Epidermal melanocyte (primary cell): ENCODE measurements at regions not wholly inside any gene's neighbourhood (a gene's known extent, or its start where the extent isn't known, plus 50 kb on each side); places are given as distances from the start of the nearest gene placed in this dataset.
"Not testable (repeated sequence)": the region's sequence is repeated elsewhere in the genome, so short reads cannot be mapped to it uniquely, and the experiment has no call there.

Experiments used
- DNase-seq: peaks from one replicate; pipeline ENCODE4 v3.0.0; 2011; ENCODE audit warnings: low spot score; ENCODE audit not compliant: insufficient read length

GRCh38 chr5:38607396-38607795, 51.0 kb upstream of the LIFR start:
- no peak for DNase-seq

GRCh38 chr5:38607930-38608564, 51.6 kb upstream of the LIFR start:
- no peak for DNase-seq

- DNase-seq, result no peak
These were observed 52.4 kb upstream of the LIFR start for GRCh38 chr5:38608874-38609273.

GRCh38 chr5:38612851-38613250, 56.4 kb upstream of the LIFR start:
- no peak for DNase-seq

- no peak for DNase-seq
These were observed 57.0 kb upstream of the LIFR start for GRCh38 chr5:38613490-38613889.

GRCh38 chr5:38613992-38614836, 57.8 kb upstream of the LIFR start:
- no peak for DNase-seq

GRCh38 chr5:38615042-38615441, 58.6 kb upstream of the LIFR start:
- no peak for DNase-seq

- DNase-seq, result no peak
These were observed 59.6 kb upstream of the LIFR start for GRCh38 chr5:38615981-38616451.

GRCh38 chr5:38618154-38618553, 61.7 kb upstream of the LIFR start:
- no peak for DNase-seq

GRCh38 chr5:38621331-38621730, 64.9 kb upstream of the LIFR start:
- no peak for DNase-seq

GRCh38 chr5:38621840-38622437, 65.5 kb upstream of the LIFR start:
- DNase-seq, result no peak

- no peak for DNase-seq
These were observed 66.3 kb upstream of the LIFR start for GRCh38 chr5:38622723-38623129.

GRCh38 chr5:38624541-38624940, 68.1 kb upstream of the LIFR start:
- DNase-seq, result not testable (repeated sequence)

GRCh38 chr5:38631376-38631775, 74.9 kb upstream of the LIFR start:
- DNase-seq, result not testable (repeated sequence)

- no peak for DNase-seq
These were observed 78.3 kb upstream of the LIFR start for GRCh38 chr5:38634568-38635369.

GRCh38 chr5:38636626-38637025, 80.2 kb upstream of the LIFR start:
- DNase-seq, result no peak

GRCh38 chr5:38638656-38639055, 82.2 kb upstream of the LIFR start:
- DNase-seq, result no peak

- no peak for DNase-seq
These were observed 83.2 kb upstream of the LIFR start for GRCh38 chr5:38639377-38640358.

- DNase-seq, result no peak
These were observed 84.6 kb upstream of the LIFR start for GRCh38 chr5:38641003-38641402.

GRCh38 chr5:38642189-38642911, 85.9 kb upstream of the LIFR start:
- no peak for DNase-seq
